Hippocampal formation (tissue), 2 donors: ENCODE measurements at regions not wholly inside any gene's neighbourhood (a gene's known extent, or its start where the extent isn't known, plus 50 kb on each side); places are given as distances from the start of the nearest gene placed in this dataset.

Experiments used
- DNase-seq, 2 donors: peaks; one replicate each; lab custom pipeline; 2025; lab: John Stamatoyannopoulos, UW

DNA sequence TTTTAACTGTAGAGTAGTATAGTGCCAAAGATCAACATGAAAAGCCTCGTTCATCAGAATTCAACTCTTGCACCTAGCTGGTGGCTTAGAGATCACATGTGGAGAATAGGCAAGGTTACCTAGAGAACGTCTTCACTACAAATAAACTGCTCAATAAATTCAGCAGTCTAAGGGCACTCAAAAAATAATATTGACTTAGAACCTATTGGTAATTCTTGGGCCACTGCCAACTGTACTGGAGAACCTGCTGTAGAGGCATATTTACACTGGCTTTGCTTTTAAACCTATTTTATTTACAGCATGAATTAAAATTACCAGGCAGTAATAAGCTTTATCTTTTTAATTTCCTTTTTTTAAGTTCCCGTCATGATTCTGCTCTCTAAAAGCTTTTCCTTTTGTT lies 343.7 kb downstream of the PDHA2 start:
- no peak for DNase-seq

DNA sequence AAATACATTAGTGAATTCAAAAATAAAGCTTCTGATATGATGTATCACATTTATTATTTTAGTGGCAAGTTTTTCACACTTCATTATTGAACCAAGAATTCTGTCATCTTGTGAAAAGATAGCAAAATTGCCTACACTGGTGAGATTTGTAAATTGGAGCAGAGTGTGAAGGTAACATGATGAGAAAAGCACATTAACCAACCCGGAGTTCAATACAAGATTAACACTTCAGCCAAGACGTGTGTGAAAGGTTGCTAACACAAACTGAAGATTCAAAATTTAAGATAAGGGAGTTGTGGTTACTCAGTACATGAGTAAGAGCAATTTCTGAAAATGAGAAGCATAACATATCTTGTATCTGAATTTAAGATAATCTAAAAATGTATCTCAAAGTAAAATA lies 346.7 kb downstream of the PDHA2 start:
- no peak for DNase-seq

DNA sequence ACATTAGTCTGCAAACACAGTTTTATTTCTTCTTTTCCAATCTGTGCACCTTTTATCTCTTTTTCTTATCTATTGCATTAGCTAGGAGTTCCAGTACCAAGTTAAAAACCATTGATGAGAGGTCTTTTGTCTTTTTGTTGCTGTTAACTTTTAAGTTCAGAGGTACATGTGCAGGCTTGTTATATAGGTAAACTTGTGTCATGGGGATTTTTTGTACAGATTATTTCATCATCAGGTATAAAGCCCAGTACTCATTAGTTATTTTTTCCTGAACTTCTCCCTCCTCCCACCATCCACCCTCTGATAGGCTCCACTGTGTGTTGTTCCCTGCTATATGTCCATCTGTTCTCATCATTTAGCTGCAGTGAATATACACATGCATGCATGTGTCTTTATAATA lies 349.9 kb downstream of the PDHA2 start:
- DNase-seq: no peak

DNA sequence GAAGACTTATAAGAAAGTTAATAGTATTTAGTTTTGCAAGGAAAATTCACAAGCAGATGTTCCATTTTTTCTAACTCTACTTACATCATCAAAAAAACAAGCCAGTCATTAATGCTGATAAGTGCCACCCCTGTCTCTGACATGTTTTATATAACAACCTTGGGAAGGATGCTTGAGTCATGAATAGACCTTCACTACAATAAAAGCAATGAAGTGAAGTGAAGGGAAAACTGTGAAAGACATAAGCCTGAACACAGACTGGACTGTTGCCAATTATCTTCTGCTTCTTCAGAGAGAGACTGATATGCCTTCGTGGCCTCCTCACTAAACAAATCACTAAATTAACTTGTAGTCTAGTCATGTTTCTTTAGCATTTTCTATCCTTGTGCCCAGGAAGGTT lies 353.2 kb downstream of the PDHA2 start:
- DNase-seq: no peak

DNA sequence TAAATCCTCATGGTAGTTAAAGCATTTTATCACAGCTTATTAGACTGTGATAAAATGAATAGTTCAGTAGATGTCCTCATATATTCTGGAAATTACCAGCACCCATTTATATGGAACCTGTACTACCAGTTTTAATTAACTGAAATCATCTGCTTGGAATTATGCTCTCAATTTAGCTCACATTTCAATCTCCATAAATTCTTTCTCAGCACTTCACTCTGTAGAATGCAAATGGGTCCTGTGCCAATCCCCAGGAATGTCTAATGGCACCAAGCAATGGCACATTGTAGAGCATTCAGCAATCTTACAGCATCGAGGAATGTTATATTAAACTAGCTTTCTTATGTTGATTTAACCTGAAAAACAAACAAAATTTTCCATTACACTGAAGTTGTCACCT lies 355.1 kb downstream of the PDHA2 start:
- no peak for DNase-seq

DNA sequence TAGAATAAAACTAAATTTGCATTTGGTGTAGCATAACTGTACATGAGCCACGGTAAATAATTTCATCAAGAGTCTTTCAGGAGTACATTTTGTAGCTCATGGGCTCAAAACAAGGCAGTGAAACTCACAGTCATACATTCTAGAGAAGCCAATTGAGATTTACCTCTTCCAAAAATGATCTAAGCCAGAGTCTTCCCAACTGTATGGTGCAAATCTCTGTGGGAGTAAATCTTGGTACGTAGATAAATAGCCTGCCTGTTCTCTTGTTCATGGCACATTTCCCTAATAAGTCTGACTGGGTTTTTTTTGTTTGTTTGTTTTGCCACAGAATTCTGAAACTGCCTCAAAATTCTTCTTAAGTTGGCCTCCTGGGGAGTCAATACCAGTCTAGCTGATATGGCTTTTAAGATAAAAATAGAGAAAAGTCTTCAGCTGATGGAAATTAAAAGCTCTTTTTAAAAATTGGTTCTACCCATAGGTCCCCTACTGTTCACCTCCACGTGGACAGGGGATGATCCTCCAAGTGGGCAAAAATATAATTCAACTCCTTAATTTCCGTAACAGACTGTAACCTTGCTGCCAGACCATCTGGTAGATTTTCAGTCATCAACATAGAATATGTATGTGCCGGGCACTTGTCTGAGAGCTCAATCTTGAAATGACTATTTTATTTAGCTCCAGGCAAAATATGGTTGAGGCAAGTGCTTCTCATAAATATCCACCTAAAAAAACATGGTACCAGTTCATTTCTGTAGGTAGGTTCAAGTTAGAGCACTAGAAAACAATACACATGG lies 365.4 kb downstream of the PDHA2 start:
- no peak for DNase-seq

DNA sequence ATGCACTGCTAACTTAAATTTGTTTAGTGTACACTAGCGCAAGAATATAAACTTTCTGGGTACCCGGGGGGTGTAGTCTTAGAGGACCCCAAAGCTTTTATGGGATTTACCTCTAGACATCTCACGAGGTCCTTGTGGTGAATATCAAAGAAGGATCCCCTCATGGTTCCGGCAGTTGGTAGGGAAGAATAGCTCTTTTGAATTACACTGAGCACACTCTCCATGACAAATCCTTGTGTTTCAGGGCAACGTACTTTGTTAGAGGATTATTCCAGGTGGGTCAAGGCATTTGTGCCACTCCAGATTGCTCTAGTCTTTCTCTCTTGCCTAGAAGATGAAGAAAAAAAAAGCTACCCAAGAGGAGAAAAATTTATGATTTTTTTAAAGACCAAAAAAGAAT lies 387.6 kb downstream of the PDHA2 start:
- DNase-seq: no peak

DNA sequence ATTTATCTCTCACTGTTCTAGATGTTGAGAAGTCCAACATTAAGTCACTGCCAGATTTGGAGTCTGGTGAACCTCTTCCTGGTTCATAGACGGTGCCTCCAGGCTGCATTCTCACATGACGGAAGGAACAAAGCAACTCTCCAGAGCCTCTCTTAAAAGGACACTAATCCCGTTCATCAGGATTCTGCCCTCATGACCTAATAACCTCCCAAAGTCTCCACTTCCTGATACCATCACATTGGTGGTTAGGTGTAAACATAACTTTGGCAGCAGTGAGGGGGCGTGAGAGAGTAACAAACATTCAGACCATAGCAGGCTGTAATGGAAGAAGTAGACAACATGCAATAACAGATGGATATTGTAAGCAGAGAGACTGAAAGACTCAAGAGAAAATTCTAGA lies 388.6 kb downstream of the PDHA2 start:
- no peak for DNase-seq

DNA sequence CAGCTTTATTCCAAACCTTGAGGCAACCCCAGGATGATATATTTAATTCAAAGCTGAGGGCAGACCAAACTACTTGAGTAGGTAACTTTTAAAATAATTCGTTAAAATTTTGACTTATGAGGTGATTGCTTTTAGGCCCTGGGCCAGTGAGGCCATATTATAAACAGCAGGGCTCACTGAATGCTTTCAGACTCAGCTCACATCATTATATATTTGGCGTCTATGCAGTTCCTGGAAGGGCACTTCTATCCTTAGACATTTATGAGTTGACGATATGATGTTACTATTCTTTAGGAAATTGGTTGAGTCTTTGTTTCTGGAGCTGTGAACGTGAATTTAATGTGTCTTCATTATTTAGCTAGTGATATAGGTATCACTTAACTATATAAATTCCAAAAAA lies 400.1 kb downstream of the PDHA2 start:
- DNase-seq: no peak

DNA sequence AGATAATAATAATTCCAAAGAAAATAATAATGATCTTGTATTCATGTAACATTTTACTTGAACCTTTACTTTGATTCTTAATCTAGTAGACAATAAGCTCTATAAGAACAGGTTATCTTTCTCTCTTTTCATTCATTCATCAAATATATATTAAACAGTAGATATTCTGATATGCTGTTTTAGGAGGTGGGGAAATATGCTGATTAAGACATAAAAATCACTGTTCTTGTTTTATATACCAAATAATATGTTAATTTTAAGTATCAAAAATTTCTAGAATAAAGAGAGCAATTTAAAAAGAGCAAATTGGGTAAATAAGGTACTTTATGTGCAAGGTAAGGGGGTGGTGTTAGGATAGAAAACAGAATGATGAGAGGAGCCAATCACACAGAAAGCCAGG lies 401.9 kb downstream of the PDHA2 start:
- no peak for DNase-seq

DNA sequence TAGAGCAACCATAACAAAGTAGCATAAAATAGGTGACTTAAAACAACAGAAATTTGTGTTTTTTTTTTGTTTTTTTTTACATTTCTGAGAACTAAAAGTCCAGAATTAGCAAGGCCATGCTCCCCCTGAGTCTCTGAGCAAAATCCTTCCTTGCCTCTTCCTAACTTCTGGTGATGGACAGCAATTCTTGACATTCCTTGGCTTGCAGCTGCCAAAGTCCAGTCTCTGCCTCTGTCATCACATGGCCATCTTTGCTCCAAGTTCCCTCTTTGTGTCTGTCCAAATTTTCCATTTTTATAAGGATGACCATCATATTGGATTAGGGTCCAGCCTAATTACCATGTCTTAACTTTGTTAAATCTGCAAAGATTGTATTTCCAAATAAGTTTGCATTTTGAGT lies 407.2 kb downstream of the PDHA2 start:
- no peak for DNase-seq

DNA sequence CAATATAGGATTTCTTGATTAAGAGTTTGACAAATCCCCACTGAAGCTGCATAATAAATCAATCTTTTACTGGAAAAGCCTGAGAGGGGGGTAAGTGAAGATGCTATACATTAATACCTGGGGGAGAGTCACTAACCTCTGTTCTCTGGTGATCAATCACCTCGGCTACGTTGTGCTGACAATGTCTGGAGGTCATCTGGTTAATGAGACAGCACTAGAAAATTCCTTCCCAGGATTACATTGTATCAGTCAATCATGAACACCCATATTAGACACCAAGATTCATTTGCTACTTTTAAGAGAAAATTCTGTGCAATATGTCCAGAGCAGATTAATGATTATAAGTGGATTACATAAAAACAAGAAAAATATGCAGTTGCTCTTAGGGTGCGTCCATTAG lies 408.3 kb downstream of the PDHA2 start:
- DNase-seq: no peak

DNA sequence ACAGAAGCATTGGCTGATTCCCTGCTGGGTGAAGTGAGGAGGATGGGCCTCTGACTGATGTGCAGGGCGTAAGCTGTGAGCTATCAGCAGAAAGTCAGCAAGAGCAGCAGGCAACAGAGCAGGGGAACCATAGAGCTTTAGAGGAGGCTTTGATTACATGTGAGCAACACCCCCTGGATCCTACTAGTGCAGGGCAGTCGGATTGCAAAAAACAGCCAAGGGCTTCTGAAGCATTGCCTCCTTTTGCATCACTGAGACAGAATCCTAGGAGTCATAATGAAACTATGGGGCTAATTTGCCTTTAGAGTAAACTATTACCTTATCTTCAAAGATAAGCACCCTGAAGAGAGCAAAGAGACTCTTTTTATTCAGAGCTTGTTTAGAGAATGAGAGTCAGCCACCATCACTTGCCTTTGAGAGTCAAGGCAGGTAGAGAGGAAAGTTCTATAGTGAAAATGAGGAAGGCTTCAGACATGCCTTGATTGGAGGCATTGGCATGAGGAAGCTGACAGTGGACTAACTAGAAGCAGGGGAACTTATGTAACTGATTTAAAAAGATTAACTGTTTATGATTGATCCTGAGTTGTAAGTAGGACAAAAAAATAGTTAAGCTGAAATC lies 420.3 kb downstream of the PDHA2 start:
- DNase-seq: no peak

DNA sequence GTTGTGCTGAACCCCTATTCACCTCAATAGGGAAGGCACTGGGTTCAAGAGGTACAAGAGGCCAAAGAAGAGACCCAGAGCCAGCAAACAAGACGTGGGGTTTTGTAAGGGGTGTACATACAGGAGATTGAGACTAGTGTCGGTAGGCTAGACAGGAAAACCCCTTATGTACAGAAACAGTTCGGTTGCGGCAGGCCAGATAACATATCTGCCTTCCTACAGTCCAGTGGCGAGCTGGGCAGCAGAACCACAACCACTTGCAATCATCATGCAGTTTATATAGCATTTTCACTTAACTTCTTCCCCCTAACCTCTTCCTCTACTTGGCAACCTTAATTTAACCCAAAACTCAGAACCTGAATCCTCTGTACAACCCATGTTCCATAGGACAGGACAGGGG lies 422.2 kb downstream of the PDHA2 start:
- DNase-seq: no peak

DNA sequence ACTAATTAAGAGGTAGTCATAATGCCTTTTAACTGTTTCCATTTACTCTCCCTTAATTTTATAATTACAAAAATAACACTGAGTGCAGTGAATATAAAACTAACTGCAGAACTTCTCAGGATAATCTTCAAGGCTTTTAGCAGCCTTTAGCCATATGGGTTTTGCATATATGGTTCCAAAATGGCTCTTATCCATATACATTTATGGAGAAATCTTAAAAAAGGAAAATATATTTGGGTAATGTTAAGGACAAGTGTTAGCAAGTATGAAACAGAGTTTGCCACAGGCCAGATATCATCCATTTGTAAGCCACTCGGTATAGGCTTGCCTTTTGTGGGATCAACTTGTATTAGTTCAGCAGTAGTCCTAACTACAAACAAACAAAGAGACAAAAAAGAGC lies 423.4 kb downstream of the PDHA2 start:
- no peak for DNase-seq

DNA sequence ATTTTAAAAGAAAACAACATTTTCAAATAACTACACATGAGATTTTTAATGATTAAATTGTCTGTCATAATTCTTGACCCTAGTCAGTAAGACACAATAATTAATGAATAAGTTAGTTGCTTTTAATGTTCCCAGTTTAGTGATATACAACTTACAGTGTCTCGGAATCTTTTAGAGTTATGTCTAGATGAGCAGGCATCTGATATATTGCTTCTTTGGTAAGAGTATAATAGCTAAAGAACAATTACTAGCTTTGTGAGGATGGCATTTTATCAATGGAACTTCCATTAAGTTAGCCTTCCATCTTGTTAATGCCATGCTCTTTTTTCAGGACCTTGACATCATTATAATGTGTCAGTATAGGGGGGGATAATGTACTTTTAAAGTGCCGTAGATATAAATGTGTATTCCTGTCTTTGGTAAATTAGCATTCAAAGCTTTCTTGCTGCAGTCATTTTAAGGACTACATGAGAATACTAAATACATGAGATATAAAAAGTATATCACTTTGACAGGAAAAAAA lies 425.1 kb downstream of the PDHA2 start:
- DNase-seq: no peak

DNA sequence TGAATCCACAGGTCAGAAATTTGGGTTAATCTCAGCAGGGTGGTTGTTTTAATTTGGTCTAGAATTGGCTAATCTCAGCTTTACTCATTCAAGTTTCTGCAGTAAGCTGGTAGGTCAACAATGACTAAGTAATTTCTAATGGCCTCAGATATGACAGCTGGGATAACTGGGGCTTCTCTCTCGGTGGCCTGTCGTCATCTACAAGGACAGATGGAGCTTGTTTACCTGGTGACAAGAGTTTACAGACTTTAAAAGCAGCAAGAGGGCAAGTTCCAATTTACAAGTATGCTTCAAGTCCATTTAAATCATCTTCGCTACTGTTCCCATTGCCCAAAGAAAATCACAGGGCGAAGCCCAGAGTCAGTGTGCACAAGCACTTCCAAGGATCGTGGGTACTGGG lies 453.9 kb downstream of the PDHA2 start:
- DNase-seq: no peak

DNA sequence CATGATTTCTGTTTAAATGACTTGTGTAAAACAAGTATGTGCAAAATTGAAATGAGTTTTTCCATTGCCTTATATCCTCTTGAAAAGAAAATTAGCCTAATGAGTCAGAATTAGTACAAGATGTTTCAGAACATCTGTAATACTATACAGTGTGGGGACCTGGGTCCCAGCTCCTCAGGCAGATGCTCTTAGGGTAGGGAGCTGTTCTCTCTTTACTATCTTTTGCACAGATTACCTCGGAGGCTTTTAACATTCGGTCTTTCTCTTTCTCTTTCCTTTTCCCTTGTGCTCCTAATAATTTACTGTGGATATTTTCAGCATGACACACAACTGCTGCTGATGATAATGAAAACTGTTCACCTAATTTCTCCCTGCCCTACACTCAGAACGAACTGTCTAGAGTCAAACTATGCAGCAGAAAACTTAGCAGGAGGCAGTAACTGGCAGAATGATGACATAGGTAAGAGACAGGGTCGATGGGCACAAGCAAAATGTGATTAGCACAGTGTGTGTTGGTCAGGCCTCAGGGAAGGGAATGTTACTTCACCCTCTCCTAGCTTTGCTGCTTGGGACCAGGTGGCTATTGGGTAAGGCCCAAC lies 455.3 kb downstream of the PDHA2 start:
- no peak for DNase-seq

DNA sequence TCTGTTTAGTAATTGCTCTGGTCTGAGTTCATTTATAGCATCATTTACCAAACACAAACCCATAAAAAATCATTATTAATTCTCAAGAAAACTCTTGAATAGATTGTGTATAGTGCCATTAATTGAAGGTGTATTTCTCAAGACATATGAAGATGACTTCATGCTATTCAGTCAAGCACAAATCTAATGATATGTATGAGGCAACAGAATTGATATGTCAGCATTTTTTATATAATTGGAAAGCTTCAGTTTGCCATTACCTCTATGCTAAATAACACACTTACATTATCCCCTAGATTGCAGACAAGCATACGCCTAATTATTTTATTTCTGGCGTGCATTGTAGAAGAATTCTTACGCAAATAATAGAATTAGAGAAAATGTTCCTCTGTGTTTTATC lies 461.8 kb downstream of the PDHA2 start:
- DNase-seq: no peak

DNA sequence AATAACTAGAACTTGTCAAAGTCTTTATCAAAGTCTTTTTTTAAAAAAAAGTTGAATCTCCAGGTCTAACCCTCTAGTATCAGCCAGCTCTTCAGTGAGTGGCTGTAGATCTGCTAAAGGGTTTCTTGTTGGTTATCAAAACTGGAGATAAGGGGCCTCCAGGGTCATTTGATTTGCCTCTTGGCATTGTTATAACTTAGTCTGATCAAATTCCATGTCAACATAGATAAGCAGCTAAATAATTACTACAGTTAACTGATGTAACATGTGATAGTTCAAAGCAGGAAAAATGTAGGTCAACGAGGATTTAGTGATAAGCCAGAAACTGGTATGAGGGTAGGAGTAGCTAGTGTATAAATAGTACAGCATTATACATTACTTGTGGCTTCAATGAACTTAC lies 465.1 kb downstream of the PDHA2 start:
- DNase-seq: no peak

DNA sequence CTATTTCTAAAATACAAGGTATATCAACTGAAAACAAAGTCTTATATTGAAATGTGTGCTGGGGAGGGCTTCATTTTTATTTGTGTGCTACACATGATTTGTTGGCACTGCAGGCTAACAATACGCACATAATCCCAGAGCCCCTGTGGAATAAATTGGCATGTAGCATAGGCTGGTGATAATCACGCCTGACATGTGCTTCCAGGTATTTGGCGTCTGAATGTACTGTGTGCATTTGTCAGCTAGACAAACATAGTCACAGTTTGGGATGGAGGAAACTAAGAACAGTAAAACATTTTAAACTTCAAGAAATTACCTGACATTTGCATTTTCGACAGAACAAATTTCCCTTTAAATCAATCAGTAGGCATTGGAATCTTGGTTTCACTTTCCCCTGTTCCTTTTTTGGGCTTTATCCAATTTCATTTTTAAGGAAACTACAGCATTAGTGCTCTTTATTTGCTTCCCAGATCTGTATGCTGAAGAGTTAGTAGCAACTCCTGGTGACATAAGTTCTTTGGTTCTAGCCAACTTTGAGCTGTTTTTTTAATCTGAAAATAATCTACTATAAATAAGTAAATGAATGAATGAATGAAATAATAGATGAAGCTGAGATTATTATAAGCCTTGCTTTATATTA lies 472.3 kb downstream of the PDHA2 start:
- DNase-seq: no peak

DNA sequence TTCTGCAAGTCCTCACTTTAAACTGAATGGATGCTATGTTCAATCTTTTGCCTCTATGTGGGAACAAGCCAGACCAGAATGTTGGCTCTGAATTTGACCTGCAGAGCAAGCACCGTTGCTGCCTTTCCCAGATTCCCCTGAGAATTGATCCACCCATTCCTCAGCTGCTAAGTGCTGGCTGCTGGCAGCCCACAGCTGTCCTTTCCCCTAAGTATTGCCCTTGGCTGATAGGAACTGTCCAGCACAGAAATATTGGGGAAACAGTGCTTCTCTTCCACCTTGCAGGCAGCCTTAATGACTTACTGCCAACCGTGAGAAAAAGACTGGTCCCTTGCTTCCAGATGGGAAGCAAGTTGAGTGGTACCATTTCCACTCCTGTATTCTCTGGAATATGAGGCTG lies 475.9 kb downstream of the PDHA2 start:
- no peak for DNase-seq

DNA sequence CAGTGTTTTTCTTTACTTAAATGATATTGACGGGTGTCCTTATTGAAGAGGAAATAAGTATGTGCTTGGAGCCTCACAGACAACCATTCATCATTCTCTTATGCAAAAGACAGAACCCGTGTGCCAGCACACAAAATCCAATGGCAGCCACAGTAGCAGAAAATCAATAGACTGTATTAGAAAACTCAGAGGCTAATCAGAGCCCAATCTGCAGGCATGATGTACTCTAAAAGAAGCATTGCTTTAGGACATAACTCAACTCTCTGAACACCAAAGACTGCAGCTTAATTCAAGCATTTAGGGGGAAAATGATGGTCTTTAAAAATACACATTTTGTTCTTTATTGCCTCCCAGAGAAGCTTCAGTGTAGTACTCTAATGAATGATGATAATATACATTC lies 476.9 kb downstream of the PDHA2 start:
- DNase-seq: no peak
